ENCODE measurements at regions not wholly inside any gene's neighbourhood (a gene's known extent, or its start where the extent isn't known, plus 50 kb on each side); places are given as distances from the start of the nearest gene placed in this dataset.

DNA sequence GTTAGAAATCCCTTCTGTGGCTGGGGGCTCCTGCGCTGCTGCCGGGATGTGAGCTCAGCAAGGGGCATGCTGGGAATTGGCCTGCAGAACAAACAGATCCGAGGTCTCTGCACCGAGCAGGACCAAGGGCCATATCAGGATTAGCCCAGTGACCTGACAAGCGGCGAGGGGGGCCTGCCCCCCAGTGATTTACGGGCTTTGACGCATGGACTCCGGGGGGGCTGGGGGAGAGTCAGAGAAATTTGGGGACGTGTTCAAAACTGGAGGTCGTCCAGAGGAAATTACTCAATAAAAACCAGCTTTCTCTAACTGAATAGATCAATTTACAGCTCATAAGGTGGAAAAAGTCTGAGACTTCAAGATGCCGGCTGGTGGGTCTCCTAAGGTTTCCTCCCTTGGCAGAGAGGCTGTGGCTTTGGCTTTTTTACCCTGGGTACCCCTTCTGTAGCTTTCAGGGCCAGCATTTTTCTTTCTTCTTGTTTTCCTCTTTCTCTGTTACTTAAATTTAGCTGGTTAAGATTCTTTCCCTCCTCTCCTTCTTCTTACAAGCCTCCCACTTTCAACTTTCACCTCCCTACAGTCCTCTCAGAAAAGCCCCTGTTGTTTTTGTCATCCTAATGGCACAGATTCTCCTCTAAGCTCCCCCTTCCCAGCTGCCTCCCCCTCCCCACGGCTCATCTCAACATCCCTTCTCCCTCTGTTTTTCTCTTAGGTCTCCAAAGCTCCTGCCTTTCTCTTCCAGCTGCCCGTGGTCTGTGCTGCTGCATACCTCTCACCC is 551.0 kb downstream of the CCDC171 start:
- TF ChIP-seq, protein P1, sequence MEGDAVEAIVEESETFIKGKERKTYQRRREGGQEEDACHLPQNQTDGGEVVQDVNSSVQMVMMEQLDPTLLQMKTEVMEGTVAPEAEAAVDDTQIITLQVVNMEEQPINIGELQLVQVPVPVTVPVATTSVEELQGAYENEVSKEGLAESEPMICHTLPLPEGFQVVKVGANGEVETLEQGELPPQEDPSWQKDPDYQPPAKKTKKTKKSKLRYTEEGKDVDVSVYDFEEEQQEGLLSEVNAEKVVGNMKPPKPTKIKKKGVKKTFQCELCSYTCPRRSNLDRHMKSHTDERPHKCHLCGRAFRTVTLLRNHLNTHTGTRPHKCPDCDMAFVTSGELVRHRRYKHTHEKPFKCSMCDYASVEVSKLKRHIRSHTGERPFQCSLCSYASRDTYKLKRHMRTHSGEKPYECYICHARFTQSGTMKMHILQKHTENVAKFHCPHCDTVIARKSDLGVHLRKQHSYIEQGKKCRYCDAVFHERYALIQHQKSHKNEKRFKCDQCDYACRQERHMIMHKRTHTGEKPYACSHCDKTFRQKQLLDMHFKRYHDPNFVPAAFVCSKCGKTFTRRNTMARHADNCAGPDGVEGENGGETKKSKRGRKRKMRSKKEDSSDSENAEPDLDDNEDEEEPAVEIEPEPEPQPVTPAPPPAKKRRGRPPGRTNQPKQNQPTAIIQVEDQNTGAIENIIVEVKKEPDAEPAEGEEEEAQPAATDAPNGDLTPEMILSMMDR (IDR thresholded peaks at IDR 0.05; ENCODE audit: poor library complexity): no peak
- no peak for TF ChIP-seq EZH2phosphoT487 (IDR thresholded peaks at IDR 0.05; ENCODE audit: low read depth, severe bottlenecking, unreplicated experiment)
- TF ChIP-seq EZH2 (IDR thresholded peaks at IDR 0.05; ENCODE audit: borderline replicate concordance): no peak
